HCT116 (cell line): ENCODE measurements at regions not wholly inside any gene's neighbourhood (a gene's known extent, or its start where the extent isn't known, plus 50 kb on each side); places are given as distances from the start of the nearest gene placed in this dataset.

Experiments used
- EZH2 ChIP-seq: fragments of 200-600 bp; sonication (generic); IDR thresholded peaks from 2 replicates; pipeline ENCODE4 v1.6.1; 2017; ENCODE audit warnings: antibody characterized with exemption, mixed run types
- POLR2A ChIP-seq: IDR thresholded peaks from 2 replicates; pipeline ENCODE4 v1.7.0; 2011; ENCODE audit warnings: borderline replicate concordance; ENCODE audit not compliant: insufficient read depth, insufficient read length; ENCODE audit errors: extremely low read depth
- POLR2AphosphoS5 ChIP-seq: IDR thresholded peaks from 2 replicates; pipeline ENCODE4 v1.6.1; 2011; ENCODE audit warnings: mild to moderate bottlenecking, low read depth, low read length, moderate library complexity
- RAD21 ChIP-seq: IDR thresholded peaks from 2 replicates; pipeline ENCODE4 v1.6.1; 2012; ENCODE audit warnings: low read depth, mild to moderate bottlenecking
- SRF ChIP-seq: IDR thresholded peaks from 2 replicates; pipeline ENCODE4 v1.6.1; 2012; ENCODE audit warnings: low read depth
- ZNF274 ChIP-seq: fragments of 200-500 bp; sonication (Bioruptor generic); IDR thresholded peaks from 2 replicates; pipeline ENCODE4 v1.6.1; 2014; ENCODE audit warnings: mild to moderate bottlenecking, low read depth, low read length, inconsistent platforms
- TF ChIP-seq, protein P1 (sequence below): IDR thresholded peaks from 2 replicates; pipeline ENCODE4 v1.6.1; 2012
- TF ChIP-seq, protein P2 (sequence below), 3 experiments: fragments of 200-600 bp in 1 of 3; sonication (generic) in 1 of 3; IDR thresholded peaks in 2 of 3; conservative IDR thresholded peaks in 1 of 3; 2 replicates each; pipeline ENCODE4 v1.5.1; 2012 to 2017; ENCODE audit warnings: low read depth in 2 of 3, low read length in 2 of 3, antibody characterized with exemption in 1 of 3, borderline replicate concordance in 1 of 3, control low read depth in 1 of 3, mild to moderate bottlenecking in 1 of 3, mixed read lengths in 1 of 3, mixed run types in 1 of 3, moderate library complexity in 1 of 3; ENCODE audit not compliant: insufficient read depth in 1 of 3
- TF ChIP-seq, protein P3 (sequence below): IDR thresholded peaks from 2 replicates; pipeline ENCODE4 v1.6.1; 2012; ENCODE audit warnings: low read depth

DNA sequence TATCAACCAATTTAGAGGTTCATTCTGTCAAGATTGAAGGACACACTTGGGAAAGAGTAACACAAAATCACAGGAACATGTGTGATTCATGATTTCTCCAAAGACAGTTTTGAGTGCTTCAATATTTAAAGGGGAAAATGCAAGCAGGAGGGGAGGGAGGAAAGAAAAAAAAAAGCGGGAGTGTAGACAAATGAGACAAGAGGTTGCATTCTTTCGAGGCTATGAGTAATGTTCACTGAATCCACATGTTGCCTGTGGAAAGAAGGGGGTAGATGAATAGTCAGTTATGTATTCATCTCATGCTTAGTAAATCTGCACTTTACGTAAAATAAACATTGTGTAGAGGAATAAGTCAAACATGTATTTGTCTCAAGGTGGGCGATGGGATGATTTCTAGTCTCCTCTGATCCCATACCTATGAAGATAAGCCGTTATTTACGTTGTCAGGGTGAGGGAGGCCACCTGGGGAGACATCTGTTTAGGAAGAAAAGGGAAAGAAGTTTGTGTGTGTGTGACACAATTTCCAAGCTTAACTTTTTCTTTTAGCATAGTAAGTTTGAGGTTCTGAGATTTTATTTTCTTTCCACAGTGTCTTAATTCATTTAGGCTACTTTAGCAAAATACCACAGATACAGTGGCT is 211.0 kb upstream of the ZC3H15 start:
- no peak for TF ChIP-seq POLR2A
- TF ChIP-seq EZH2, result no peak
- TF ChIP-seq, protein P1, sequence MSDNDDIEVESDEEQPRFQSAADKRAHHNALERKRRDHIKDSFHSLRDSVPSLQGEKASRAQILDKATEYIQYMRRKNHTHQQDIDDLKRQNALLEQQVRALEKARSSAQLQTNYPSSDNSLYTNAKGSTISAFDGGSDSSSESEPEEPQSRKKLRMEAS, result no peak
- TF ChIP-seq, protein P2, sequence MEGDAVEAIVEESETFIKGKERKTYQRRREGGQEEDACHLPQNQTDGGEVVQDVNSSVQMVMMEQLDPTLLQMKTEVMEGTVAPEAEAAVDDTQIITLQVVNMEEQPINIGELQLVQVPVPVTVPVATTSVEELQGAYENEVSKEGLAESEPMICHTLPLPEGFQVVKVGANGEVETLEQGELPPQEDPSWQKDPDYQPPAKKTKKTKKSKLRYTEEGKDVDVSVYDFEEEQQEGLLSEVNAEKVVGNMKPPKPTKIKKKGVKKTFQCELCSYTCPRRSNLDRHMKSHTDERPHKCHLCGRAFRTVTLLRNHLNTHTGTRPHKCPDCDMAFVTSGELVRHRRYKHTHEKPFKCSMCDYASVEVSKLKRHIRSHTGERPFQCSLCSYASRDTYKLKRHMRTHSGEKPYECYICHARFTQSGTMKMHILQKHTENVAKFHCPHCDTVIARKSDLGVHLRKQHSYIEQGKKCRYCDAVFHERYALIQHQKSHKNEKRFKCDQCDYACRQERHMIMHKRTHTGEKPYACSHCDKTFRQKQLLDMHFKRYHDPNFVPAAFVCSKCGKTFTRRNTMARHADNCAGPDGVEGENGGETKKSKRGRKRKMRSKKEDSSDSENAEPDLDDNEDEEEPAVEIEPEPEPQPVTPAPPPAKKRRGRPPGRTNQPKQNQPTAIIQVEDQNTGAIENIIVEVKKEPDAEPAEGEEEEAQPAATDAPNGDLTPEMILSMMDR (IDR thresholded peaks at IDR 0.05 in 2 of 3, conservative IDR thresholded peaks at IDR 0.05 in 1 of 3; ENCODE audit: borderline replicate concordance in 1 of 3, insufficient read depth in 1 of 3, low read depth in 2 of 3, low read length in 2 of 3), result no peak
- no peak for TF ChIP-seq POLR2AphosphoS5
- TF ChIP-seq, protein P3, sequence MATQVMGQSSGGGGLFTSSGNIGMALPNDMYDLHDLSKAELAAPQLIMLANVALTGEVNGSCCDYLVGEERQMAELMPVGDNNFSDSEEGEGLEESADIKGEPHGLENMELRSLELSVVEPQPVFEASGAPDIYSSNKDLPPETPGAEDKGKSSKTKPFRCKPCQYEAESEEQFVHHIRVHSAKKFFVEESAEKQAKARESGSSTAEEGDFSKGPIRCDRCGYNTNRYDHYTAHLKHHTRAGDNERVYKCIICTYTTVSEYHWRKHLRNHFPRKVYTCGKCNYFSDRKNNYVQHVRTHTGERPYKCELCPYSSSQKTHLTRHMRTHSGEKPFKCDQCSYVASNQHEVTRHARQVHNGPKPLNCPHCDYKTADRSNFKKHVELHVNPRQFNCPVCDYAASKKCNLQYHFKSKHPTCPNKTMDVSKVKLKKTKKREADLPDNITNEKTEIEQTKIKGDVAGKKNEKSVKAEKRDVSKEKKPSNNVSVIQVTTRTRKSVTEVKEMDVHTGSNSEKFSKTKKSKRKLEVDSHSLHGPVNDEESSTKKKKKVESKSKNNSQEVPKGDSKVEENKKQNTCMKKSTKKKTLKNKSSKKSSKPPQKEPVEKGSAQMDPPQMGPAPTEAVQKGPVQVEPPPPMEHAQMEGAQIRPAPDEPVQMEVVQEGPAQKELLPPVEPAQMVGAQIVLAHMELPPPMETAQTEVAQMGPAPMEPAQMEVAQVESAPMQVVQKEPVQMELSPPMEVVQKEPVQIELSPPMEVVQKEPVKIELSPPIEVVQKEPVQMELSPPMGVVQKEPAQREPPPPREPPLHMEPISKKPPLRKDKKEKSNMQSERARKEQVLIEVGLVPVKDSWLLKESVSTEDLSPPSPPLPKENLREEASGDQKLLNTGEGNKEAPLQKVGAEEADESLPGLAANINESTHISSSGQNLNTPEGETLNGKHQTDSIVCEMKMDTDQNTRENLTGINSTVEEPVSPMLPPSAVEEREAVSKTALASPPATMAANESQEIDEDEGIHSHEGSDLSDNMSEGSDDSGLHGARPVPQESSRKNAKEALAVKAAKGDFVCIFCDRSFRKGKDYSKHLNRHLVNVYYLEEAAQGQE, result no peak
- TF ChIP-seq SRF, result no peak
- TF ChIP-seq ZNF274, result no peak
- no peak for TF ChIP-seq RAD21
